LoVo (cell line): ENCODE measurements at regions not wholly inside any gene's neighbourhood (a gene's known extent, or its start where the extent isn't known, plus 50 kb on each side); places are given as distances from the start of the nearest gene placed in this dataset.

Source experiments
- DNase-seq: peaks from one replicate; pipeline ENCODE4 v3.0.0-alpha.2; 2016; ENCODE audit warnings: low spot score

GRCh38 chr10:88169037-88169319 lies 305.6 kb downstream of the PTEN start:
- DNase-seq: no peak

DNA sequence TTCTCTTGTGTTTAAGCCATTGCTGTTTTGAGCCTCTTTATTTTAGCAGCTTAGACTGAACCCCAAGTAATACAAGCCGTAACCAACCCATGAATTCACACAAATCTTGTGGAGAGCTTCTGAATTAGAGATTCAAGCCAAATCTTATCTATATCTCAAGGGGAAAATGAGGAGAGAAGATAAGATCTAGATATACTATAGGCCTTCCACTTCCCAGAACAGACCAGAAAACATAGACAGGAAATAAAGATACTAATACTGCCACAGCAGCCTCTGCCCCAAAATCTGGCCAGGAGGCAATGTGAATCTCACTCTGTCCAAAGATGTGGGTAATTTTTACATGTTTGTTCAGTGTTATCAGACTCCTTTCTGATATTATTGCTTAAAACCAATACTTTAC lies 307.2 kb downstream of the PTEN start:
- no peak for DNase-seq

- DNase-seq: no peak
Observed at GRCh38 chr10:88172159-88172558, 308.7 kb downstream of the PTEN start.

GRCh38 chr10:88174391-88174790 lies 311.0 kb downstream of the PTEN start:
- DNase-seq: no peak

- DNase-seq: no peak
Observed at GRCh38 chr10:88178758-88179157, 315.3 kb downstream of the PTEN start.

- no peak for DNase-seq
Observed at GRCh38 chr10:88179831-88180230, 316.4 kb downstream of the PTEN start.

GRCh38 chr10:88181902-88182600 lies 318.6 kb downstream of the PTEN start:
- DNase-seq: no peak

DNA sequence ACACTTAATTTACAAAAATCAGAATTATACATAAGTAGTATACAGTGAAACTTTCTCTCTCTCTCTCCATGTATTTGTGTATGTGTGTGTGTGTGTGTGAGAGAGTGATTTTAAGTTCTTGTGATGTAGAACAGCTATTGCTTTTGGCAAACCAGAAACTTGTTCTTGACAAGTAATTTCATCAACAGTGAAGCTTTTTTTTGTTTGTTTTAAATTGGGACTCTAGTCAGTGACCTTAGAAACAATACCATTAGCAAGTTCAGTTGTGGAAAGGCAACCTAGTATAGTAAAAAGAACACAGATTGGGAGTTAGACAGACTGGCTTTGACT lies 319.1 kb downstream of the PTEN start:
- no peak for DNase-seq

GRCh38 chr10:88184543-88185297 lies 321.3 kb downstream of the PTEN start:
- no peak for DNase-seq

DNA sequence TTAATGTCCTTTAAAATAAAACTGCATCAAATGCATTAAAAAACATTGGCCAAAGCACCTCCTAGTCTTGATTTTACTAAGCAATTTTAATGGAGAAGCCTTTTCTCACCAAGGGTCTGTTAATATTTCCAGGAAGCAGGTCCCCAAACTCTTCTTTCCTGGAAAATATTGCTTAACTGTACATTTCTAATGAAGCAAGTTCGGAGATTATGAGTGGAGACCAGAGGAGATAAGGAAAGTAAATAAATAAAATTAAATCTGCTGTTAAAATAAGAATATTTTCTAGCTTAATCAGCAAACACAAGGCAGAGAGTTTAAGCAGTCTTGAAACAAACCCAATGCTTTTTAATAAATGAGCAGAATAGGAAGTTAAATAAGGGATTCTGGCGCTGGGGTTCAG lies 322.4 kb downstream of the PTEN start:
- DNase-seq: no peak

GRCh38 chr10:88186335-88186734 lies 322.9 kb downstream of the PTEN start:
- DNase-seq: no peak

DNA sequence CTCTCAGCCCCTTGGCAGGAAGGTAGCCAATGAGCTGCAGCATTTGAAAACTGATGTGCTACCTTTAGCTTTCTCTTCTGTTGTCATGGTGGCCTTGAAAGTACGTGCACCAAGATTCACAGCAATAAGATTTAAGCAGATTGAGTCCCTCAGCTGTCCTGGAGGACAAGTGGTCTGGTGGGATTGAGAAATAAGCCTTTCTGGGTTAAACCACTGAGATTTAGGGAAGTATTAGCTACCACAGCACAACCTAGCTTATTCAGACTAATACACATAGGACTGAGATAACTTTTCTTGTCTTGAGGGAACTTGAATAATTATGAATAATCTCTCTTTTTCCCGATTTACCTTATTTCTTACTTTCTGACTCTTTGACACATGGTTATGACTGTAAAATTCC lies 324.0 kb downstream of the PTEN start:
- DNase-seq: no peak

DNA sequence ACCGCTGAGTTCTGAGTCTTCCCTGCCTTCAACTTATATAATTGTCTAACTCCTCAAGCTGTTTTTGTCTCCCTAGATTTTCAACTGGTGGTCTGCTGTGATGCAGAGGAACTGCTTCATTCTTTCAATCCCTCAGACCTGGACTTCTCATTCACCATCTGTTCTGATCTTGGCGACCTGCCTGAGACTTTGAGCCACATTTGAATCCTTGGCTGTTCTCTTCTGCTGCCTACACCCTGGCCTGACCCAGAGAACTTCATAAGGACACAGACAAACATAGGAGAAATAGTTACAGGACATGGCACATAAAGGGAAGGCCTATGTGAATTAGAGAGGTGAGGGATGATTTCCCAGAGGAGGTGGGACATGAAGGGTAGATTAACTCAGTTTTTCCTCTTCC lies 326.7 kb downstream of the PTEN start:
- no peak for DNase-seq

GRCh38 chr10:88190540-88191235 lies 327.3 kb downstream of the PTEN start:
- DNase-seq: no peak

- DNase-seq: no peak
Observed at GRCh38 chr10:88193018-88193417, 329.6 kb downstream of the PTEN start.

DNA sequence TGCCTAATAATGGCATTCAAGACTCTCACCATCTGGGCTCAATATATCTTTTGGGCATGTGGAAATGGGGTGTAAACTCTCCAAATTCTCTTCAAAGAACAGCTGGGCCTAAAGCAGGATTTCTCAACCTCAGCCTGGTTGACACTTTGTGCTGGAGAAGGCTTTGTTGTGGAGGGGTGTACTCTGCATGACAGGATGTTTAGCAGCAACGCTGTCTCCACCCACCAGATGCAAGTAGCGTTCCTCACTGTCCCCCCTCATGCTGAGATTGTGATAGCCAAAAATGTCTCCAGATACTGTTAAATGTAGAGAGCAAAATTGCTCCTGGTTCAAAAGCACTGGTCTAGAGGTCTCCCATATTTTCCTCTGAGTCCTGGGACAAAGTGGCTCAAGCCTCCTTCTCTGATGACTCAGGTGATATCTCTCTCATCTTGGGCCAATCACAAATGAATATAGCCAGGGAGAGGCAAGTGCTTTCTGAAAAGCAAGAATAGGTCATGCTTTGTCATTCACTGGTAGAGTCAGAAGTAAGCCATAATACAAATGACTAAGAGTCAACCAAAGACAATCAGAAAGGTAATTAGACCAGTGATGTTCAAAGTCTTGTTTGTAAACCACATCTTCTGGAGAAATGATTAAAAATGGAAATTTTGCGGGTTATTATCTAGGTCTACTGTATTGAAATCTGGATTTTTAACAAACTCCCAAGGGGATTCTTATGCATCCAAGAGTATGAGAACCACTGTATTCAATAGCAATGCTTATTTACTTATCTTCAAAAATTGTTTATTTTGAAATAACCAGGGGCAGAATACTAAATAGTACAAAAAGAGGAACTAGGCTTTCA lies 330.8 kb downstream of the PTEN start:
- peak; percentile 2 for DNase-seq

- no peak for DNase-seq
Observed at GRCh38 chr10:88194961-88195367, 331.5 kb downstream of the PTEN start.

DNA sequence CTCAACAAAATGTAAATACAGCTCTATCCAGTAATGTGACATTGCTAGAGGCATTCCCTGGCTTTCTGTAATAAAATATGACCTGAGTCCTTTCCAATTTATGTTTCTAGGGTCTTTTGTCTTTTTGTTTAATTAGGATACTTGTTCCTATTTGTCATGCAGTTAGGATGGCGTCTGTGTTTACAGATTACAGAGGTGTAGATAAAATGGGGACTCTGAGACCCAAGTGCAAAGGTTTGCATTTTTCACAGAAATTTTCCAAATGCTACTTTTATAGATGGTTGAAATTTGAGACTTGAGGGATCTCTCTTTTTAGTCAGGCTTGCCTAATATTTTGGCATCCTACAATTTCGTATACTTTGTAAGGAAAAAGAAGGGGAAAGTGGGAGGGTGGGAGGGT lies 332.4 kb downstream of the PTEN start:
- no peak for DNase-seq

- DNase-seq: no peak
Observed at GRCh38 chr10:88196291-88196690, 332.9 kb downstream of the PTEN start.

GRCh38 chr10:88198023-88198422 lies 334.6 kb downstream of the PTEN start:
- DNase-seq: no peak

GRCh38 chr10:88200312-88201032 lies 337.0 kb downstream of the PTEN start:
- DNase-seq: no peak
